SU-DHL-6 (cell line): ENCODE measurements at regions not wholly inside any gene's neighbourhood (a gene's known extent, or its start where the extent isn't known, plus 50 kb on each side); places are given as distances from the start of the nearest gene placed in this dataset.

Experiments
- EZH2phosphoT487 ChIP-seq: fragments of 200-600 bp; sonication (generic), shearing (Covaris generic); conservative IDR thresholded peaks from 2 replicates; pipeline ENCODE4 v1.6.1; 2018; ENCODE audit warnings: mild to moderate bottlenecking, antibody characterized with exemption, low read length, moderate library complexity, mixed read lengths
- TF ChIP-seq, protein P1 (sequence below): fragments of 200-600 bp; sonication (generic); IDR thresholded peaks from one replicate; pipeline ENCODE4 v1.5.1; 2017; ENCODE audit warnings: antibody characterized with exemption, mild to moderate bottlenecking, low read length, moderate library complexity; ENCODE audit not compliant: insufficient read depth, poor library complexity, severe bottlenecking

- TF ChIP-seq, protein P1, sequence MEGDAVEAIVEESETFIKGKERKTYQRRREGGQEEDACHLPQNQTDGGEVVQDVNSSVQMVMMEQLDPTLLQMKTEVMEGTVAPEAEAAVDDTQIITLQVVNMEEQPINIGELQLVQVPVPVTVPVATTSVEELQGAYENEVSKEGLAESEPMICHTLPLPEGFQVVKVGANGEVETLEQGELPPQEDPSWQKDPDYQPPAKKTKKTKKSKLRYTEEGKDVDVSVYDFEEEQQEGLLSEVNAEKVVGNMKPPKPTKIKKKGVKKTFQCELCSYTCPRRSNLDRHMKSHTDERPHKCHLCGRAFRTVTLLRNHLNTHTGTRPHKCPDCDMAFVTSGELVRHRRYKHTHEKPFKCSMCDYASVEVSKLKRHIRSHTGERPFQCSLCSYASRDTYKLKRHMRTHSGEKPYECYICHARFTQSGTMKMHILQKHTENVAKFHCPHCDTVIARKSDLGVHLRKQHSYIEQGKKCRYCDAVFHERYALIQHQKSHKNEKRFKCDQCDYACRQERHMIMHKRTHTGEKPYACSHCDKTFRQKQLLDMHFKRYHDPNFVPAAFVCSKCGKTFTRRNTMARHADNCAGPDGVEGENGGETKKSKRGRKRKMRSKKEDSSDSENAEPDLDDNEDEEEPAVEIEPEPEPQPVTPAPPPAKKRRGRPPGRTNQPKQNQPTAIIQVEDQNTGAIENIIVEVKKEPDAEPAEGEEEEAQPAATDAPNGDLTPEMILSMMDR: no peak
- no peak for TF ChIP-seq EZH2phosphoT487
Measured at GRCh38 chr4:33467291-33467690, 2747.1 kb downstream of the PCDH7 start.
